Testis (tissue), 2 donors: ENCODE measurements at regions not wholly inside any gene's neighbourhood (a gene's known extent, or its start where the extent isn't known, plus 50 kb on each side); places are given as distances from the start of the nearest gene placed in this dataset.

Experiments
- POLR2A ChIP-seq: fragments of 450-650 bp; IDR thresholded peaks from one replicate; pipeline ENCODE4 v1.6.1; 2017; ENCODE audit warnings: antibody characterized with exemption, mild to moderate bottlenecking, moderate library complexity
- TF ChIP-seq, protein P1 (sequence below), 3 experiments: fragments of 450-650 bp in 2 of 3; fragments of 200-600 bp in 1 of 3; sonication (generic) in 1 of 3; IDR thresholded peaks; one replicate each; pipeline ENCODE4 v1.5.1; 2016 to 2019; ENCODE audit warnings: antibody characterized with exemption in 3 of 3, mild to moderate bottlenecking in 2 of 3, moderate library complexity in 1 of 3

GRCh38 chr16:80092681-80093080 lies 448.1 kb upstream of the DYNLRB2 start:
- TF ChIP-seq, protein P1, sequence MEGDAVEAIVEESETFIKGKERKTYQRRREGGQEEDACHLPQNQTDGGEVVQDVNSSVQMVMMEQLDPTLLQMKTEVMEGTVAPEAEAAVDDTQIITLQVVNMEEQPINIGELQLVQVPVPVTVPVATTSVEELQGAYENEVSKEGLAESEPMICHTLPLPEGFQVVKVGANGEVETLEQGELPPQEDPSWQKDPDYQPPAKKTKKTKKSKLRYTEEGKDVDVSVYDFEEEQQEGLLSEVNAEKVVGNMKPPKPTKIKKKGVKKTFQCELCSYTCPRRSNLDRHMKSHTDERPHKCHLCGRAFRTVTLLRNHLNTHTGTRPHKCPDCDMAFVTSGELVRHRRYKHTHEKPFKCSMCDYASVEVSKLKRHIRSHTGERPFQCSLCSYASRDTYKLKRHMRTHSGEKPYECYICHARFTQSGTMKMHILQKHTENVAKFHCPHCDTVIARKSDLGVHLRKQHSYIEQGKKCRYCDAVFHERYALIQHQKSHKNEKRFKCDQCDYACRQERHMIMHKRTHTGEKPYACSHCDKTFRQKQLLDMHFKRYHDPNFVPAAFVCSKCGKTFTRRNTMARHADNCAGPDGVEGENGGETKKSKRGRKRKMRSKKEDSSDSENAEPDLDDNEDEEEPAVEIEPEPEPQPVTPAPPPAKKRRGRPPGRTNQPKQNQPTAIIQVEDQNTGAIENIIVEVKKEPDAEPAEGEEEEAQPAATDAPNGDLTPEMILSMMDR (IDR thresholded peaks at IDR 0.05), result no peak
- TF ChIP-seq POLR2A, result no peak
